Nephron progenitor cell (in vitro differentiated cells): ENCODE measurements at regions not wholly inside any gene's neighbourhood (a gene's known extent, or its start where the extent isn't known, plus 50 kb on each side); places are given as distances from the start of the nearest gene placed in this dataset.

Experiments
- DNase-seq: peaks from one replicate; pipeline ENCODE4 v3.0.0; 2021
- H3K27ac Mint-ChIP-seq: 2 replicates; pipeline ENCODE4 v1.8.0; 2021; ENCODE audit warnings: mild to moderate bottlenecking, moderate library complexity, mixed read lengths
- H3K27me3 Mint-ChIP-seq: 2 replicates; pipeline ENCODE4 v1.8.0; 2021; ENCODE audit warnings: mild to moderate bottlenecking, low read depth, mixed read lengths; ENCODE audit not compliant: poor library complexity
- H3K36me3 Mint-ChIP-seq: 2 replicates; pipeline ENCODE4 v1.8.0; 2021; ENCODE audit warnings: low read depth, mixed read lengths
- H3K4me1 Mint-ChIP-seq: 2 replicates; pipeline ENCODE4 v1.8.0; 2021; ENCODE audit warnings: mixed read lengths
- H3K4me3 Mint-ChIP-seq: 2 replicates; pipeline ENCODE4 v1.8.0; 2021; ENCODE audit warnings: mild to moderate bottlenecking, moderate library complexity, mixed read lengths
- H3K9me3 Mint-ChIP-seq: 2 replicates; pipeline ENCODE4 v1.8.0; 2021; ENCODE audit warnings: mild to moderate bottlenecking, moderate library complexity, mixed read lengths
- CTCF ChIP-seq: fragments of 200-600 bp; sonication (generic); IDR thresholded peaks from 2 replicates; pipeline ENCODE4 v1.5.0; 2021; ENCODE audit warnings: antibody characterized with exemption

- no peak for DNase-seq
- Mint-ChIP-seq H3K36me3 (no peaks in the 10 kb centered on the region), H3K27me3 (peaks cover 7% of the 10 kb centered on the region), H3K4me1 (peaks cover 31% of the 10 kb centered on the region), H3K27ac (no peak overlapping the region), H3K9me3 (no peaks in the 10 kb centered on the region), H3K4me3 (no peak overlapping the region)
- TF ChIP-seq CTCF, result no peak
Measured at GRCh38 chr3:59663076-59663850, 613.4 kb upstream of the CFAP20DC start.

- peaks cover 6% of the 10 kb centered on the region for H3K9me3 Mint-ChIP-seq
- no peak overlapping the region for H3K4me3 Mint-ChIP-seq
- peaks cover 7% of the 10 kb centered on the region for H3K27me3 Mint-ChIP-seq
- peaks cover 34% of the 10 kb centered on the region for H3K4me1 Mint-ChIP-seq
- H3K27ac Mint-ChIP-seq, result no peak overlapping the region
- no peaks in the 10 kb centered on the region for H3K36me3 Mint-ChIP-seq
- no peak for DNase-seq
- TF ChIP-seq CTCF, result no peak
Measured at GRCh38 chr3:59660852-59661625, 611.2 kb upstream of the CFAP20DC start.

GRCh38 chr3:59660376-59660775, 610.6 kb upstream of the CFAP20DC start:
- peaks cover 9% of the 10 kb centered on the region for H3K27me3 Mint-ChIP-seq
- DNase-seq, result no peak
- H3K36me3 Mint-ChIP-seq, result no peaks in the 10 kb centered on the region
- peaks cover 10% of the 10 kb centered on the region for H3K9me3 Mint-ChIP-seq
- no peak for TF ChIP-seq CTCF
- no peak overlapping the region for H3K27ac Mint-ChIP-seq
- H3K4me3 Mint-ChIP-seq, result no peak overlapping the region
- H3K4me1 Mint-ChIP-seq, result peaks cover 34% of the 10 kb centered on the region

GRCh38 chr3:59659755-59660154, 609.9 kb upstream of the CFAP20DC start:
- TF ChIP-seq CTCF, result no peak
- DNase-seq, result no peak
- H3K4me3 Mint-ChIP-seq, result no peak overlapping the region
- peaks cover 9% of the 10 kb centered on the region for H3K27me3 Mint-ChIP-seq
- H3K27ac Mint-ChIP-seq, result no peak overlapping the region
- H3K4me1 Mint-ChIP-seq, result peaks cover 34% of the 10 kb centered on the region
- H3K36me3 Mint-ChIP-seq, result no peaks in the 10 kb centered on the region
- H3K9me3 Mint-ChIP-seq, result peaks cover 11% of the 10 kb centered on the region

GRCh38 chr3:59658866-59659265, 609.0 kb upstream of the CFAP20DC start:
- H3K4me3 Mint-ChIP-seq, result no peak overlapping the region
- no peaks in the 10 kb centered on the region for H3K36me3 Mint-ChIP-seq
- no peak for DNase-seq
- H3K27me3 Mint-ChIP-seq, result peaks cover 8% of the 10 kb centered on the region
- H3K27ac Mint-ChIP-seq, result no peak overlapping the region
- TF ChIP-seq CTCF, result no peak
- H3K9me3 Mint-ChIP-seq, result peaks cover 11% of the 10 kb centered on the region
- H3K4me1 Mint-ChIP-seq, result peaks cover 25% of the 10 kb centered on the region
